H9 (cell line): ENCODE measurements at regions not wholly inside any gene's neighbourhood (a gene's known extent, or its start where the extent isn't known, plus 50 kb on each side); places are given as distances from the start of the nearest gene placed in this dataset.

Source experiments
- DNase-seq: peaks from one replicate; pipeline ENCODE4 v3.0.0-alpha.2; 2017
- H2AFZ ChIP-seq: one replicate; pipeline ENCODE4 v1.6.1; 2013; ENCODE audit warnings: mild to moderate bottlenecking, low read length, control low read depth, moderate library complexity
- H2AK5ac ChIP-seq: 2 replicates; pipeline ENCODE4 v1.6.1; 2013; ENCODE audit warnings: low read length, control low read depth, mixed read lengths; ENCODE audit not compliant: insufficient read length
- H2BK120ac ChIP-seq: one replicate; pipeline ENCODE4 v1.6.1; 2013; ENCODE audit warnings: low read depth, mild to moderate bottlenecking, low read length, control low read depth, inconsistent platforms; ENCODE audit not compliant: poor library complexity, severe bottlenecking
- H2BK12ac ChIP-seq: 2 replicates; pipeline ENCODE4 v1.6.1; 2013; ENCODE audit warnings: low read length, control low read depth, mixed read lengths, low read depth; ENCODE audit not compliant: insufficient read length
- H2BK15ac ChIP-seq: 2 replicates; pipeline ENCODE4 v1.6.1; 2013; ENCODE audit warnings: low read depth, low read length, control low read depth
- H2BK20ac ChIP-seq: one replicate; pipeline ENCODE4 v1.6.1; 2013; ENCODE audit warnings: low read depth, mild to moderate bottlenecking, low read length, control low read depth, inconsistent platforms; ENCODE audit not compliant: poor library complexity, severe bottlenecking
- H2BK5ac ChIP-seq: 2 replicates; pipeline ENCODE4 v1.6.1; 2013; ENCODE audit warnings: low read length, control low read depth, mixed read lengths; ENCODE audit not compliant: insufficient read length
- H3K14ac ChIP-seq: 2 replicates; pipeline ENCODE4 v1.6.1; 2013; ENCODE audit warnings: low read length, control low read depth; ENCODE audit not compliant: insufficient read depth
- H3K18ac ChIP-seq: 2 replicates; pipeline ENCODE4 v1.6.1; 2013; ENCODE audit warnings: low read depth, mild to moderate bottlenecking, mixed read lengths, low read length, control low read depth; ENCODE audit not compliant: insufficient read length
- H3K23ac ChIP-seq: 2 replicates; pipeline ENCODE4 v1.6.1; 2013; ENCODE audit warnings: low read length, control low read depth, mixed read lengths, low read depth; ENCODE audit not compliant: insufficient read length
- H3K23me2 ChIP-seq: 2 replicates; pipeline ENCODE4 v1.6.1; 2013; ENCODE audit warnings: low read depth, mild to moderate bottlenecking, mixed read lengths, low read length, control low read depth; ENCODE audit not compliant: insufficient read length, poor library complexity, severe bottlenecking
- H3K27ac ChIP-seq: 2 replicates; pipeline ENCODE4 v1.5.1; 2013; ENCODE audit warnings: low read length, control low read depth, mixed read lengths, low read depth; ENCODE audit not compliant: insufficient read length
- H3K27me3 ChIP-seq: 2 replicates; pipeline ENCODE4 v1.6.1; 2013; ENCODE audit warnings: low read length, control low read depth, inconsistent platforms; ENCODE audit not compliant: insufficient read depth
- H3K4ac ChIP-seq: 2 replicates; pipeline ENCODE4 v1.6.1; 2013; ENCODE audit warnings: low read depth, mild to moderate bottlenecking, control low read depth, inconsistent platforms, low read length, moderate library complexity
- H3K4me1 ChIP-seq: 2 replicates; pipeline ENCODE4 v1.6.1; 2013; ENCODE audit warnings: low read length, control low read depth, inconsistent platforms; ENCODE audit not compliant: insufficient read depth
- H3K4me2 ChIP-seq: 2 replicates; pipeline ENCODE4 v1.6.1; 2013; ENCODE audit warnings: low read length, control low read depth, mixed read lengths; ENCODE audit not compliant: insufficient read length, insufficient read depth
- H3K56ac ChIP-seq: 2 replicates; pipeline ENCODE4 v1.6.1; 2013; ENCODE audit warnings: low read depth, mild to moderate bottlenecking, mixed read lengths, low read length, control low read depth; ENCODE audit not compliant: insufficient read length
- H3K79me1 ChIP-seq: 2 replicates; pipeline ENCODE4 v1.6.1; 2013; ENCODE audit warnings: low read depth, mild to moderate bottlenecking, moderate library complexity, low read length, control low read depth, inconsistent platforms; ENCODE audit not compliant: insufficient read depth, poor library complexity, severe bottlenecking
- H3K79me2 ChIP-seq: 2 replicates; pipeline ENCODE4 v1.6.1; 2013; ENCODE audit warnings: low read length, control low read depth, inconsistent platforms; ENCODE audit not compliant: insufficient read depth
- H3K9ac ChIP-seq: 2 replicates; pipeline ENCODE4 v1.6.1; 2013; ENCODE audit warnings: low read length, control low read depth, mixed read lengths; ENCODE audit not compliant: insufficient read length; ENCODE audit errors: extremely low read depth
- H3K9me3 ChIP-seq: one replicate; pipeline ENCODE4 v1.6.1; 2013; ENCODE audit warnings: low read depth, low read length, inconsistent platforms; ENCODE audit not compliant: control insufficient read depth
- H3T11ph ChIP-seq: one replicate; pipeline ENCODE4 v1.6.1; 2013; ENCODE audit warnings: mild to moderate bottlenecking, low read length, control low read depth, inconsistent platforms
- H4K20me1 ChIP-seq: one replicate; pipeline ENCODE4 v1.6.1; 2013; ENCODE audit not compliant: control insufficient read depth, insufficient read length, insufficient read depth
- H4K5ac ChIP-seq: 2 replicates; pipeline ENCODE4 v1.6.1; 2013; ENCODE audit warnings: low read depth, mild to moderate bottlenecking, mixed read lengths, low read length, control low read depth; ENCODE audit not compliant: insufficient read length
- H4K8ac ChIP-seq: replicated peaks from 2 replicates; pipeline ENCODE4 v1.6.1; 2013; ENCODE audit warnings: low read length, control low read depth, mixed read lengths, low read depth; ENCODE audit not compliant: insufficient read length
- H4K91ac ChIP-seq: 2 replicates; pipeline ENCODE4 v1.6.1; 2013; ENCODE audit warnings: low read depth, mild to moderate bottlenecking, moderate library complexity, mixed read lengths, low read length, control low read depth; ENCODE audit not compliant: insufficient read length
- H3K27ac Mint-ChIP-seq, 3 experiments: 2 replicates in 2 of 3; 3 replicates in 1 of 3; pipeline ENCODE4 v1.8.0; 2020 to 2021; ENCODE audit warnings: mixed read lengths in 3 of 3, mild to moderate bottlenecking in 1 of 3, moderate library complexity in 1 of 3
- H3K27me3 Mint-ChIP-seq: 2 replicates; pipeline ENCODE4 v1.8.0; 2021; ENCODE audit warnings: low read depth, mild to moderate bottlenecking, moderate library complexity, mixed read lengths
- H3K36me3 Mint-ChIP-seq, 3 experiments: 2 replicates in 2 of 3; 3 replicates in 1 of 3; pipeline ENCODE4 v1.8.0; 2020 to 2021; ENCODE audit warnings: low read depth in 3 of 3, mixed read lengths in 3 of 3; ENCODE audit not compliant: insufficient read depth in 1 of 3
- H3K4me1 Mint-ChIP-seq, 2 experiments: 2 replicates each; pipeline ENCODE4 v1.8.0; 2020; ENCODE audit warnings: mixed read lengths in 2 of 2
- H3K4me3 Mint-ChIP-seq, 2 experiments: 2 replicates in 1 of 2; 3 replicates in 1 of 2; pipeline ENCODE4 v1.8.0; 2020 to 2021; ENCODE audit warnings: mild to moderate bottlenecking in 2 of 2, mixed read lengths in 2 of 2, moderate library complexity in 1 of 2
- H3K9me3 Mint-ChIP-seq, 2 experiments: 2 replicates in 1 of 2; 3 replicates in 1 of 2; pipeline ENCODE4 v1.8.0; 2020; ENCODE audit warnings: mild to moderate bottlenecking in 2 of 2, mixed read lengths in 2 of 2, moderate library complexity in 1 of 2
- WGBS: extraction: QIAGEN DNeasy Blood & Tissue Kit; methylation state at CpG from one replicate; pipeline ENCODE4 v1.1.7; 2013; ENCODE audit warnings: missing lambda C conversion rate, low lambda C conversion rate, mixed read lengths; ENCODE audit not compliant: insufficient read length; ENCODE audit errors: extremely low coverage; 5-methylcytosine and 5-hydroxymethylcytosine counted together
- TF ChIP-seq, protein P1 (sequence below): fragments of 200-600 bp; sonication (generic); conservative IDR thresholded peaks from 3 replicates; pipeline ENCODE4 v1.8.0; 2021; ENCODE audit warnings: antibody characterized with exemption, mild to moderate bottlenecking

DNA sequence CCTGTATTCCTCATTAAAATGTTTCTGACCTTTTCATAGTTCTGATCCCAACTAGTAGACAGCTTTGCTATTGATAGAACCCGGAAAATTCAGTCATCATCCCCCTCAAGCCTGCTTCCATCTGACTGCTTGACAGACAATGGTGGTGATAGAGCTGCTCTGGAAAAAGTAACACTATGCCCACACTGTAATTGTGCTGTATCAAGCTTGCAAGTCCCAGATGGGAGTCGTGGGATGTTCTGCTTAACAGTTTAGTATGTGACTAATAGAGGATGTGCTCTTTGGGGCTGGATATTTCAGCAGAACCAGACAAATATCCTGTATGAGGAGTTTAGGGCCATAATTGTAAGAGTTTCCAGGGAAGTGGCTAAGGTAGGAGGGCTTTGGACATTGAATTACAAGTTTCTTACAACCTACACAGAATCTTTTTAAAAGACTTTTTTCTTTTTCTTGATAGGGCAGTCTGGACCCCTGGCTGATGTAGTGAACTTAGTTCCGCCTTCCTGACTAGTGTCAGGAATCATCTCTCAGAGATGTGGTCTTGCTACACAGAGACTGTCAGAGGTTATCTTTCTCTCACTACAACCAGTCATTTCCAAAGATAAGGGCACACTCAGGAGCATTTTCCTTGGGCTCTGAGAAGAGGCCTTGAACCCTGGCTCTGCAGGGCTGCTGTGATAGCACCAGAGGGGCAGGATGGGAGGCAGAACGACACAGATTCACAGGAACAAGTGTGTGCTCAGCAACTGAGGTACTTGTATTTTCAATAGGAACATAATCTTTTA lies 158.0 kb upstream of the RBMS1 start:
- H3K23me2 ChIP-seq, result no peaks in the 10 kb centered on the region
- H3K27ac ChIP-seq, result no peak overlapping the region
- H3K79me2 ChIP-seq, result no peaks in the 10 kb centered on the region
- no peak overlapping the region; the same call in 1 of the 2 replicates for H2BK15ac ChIP-seq
- H3K27ac Mint-ChIP-seq, result no peak overlapping the region
- no peak overlapping the region for H3K4me3 Mint-ChIP-seq
- no peak overlapping the region for H4K8ac ChIP-seq
- H3K14ac ChIP-seq, result no peak overlapping the region
- H3K56ac ChIP-seq, result no peak overlapping the region
- H3K4me2 ChIP-seq, result no peak overlapping the region
- peaks cover 5% of the 10 kb centered on the region; the same call in 1 of the 2 replicates for H3K4me1 ChIP-seq
- no peaks in the 10 kb centered on the region for H3K36me3 Mint-ChIP-seq
- no peak overlapping the region for H2AK5ac ChIP-seq
- DNase-seq, result no peak
- no peaks in the 10 kb centered on the region for H3K27me3 ChIP-seq
- no peak overlapping the region for H3T11ph ChIP-seq
- no peak overlapping the region for H2BK5ac ChIP-seq
- no peak overlapping the region for H2BK20ac ChIP-seq
- H3K4ac ChIP-seq, result no peak overlapping the region
- H4K91ac ChIP-seq, result no peak overlapping the region
- H3K79me1 ChIP-seq, result no peaks in the 10 kb centered on the region
- H3K4me1 Mint-ChIP-seq, result peaks cover 21 to 28% of the 10 kb centered on the region in 2 experiments
- H3K27me3 Mint-ChIP-seq, result no peaks in the 10 kb centered on the region
- H3K18ac ChIP-seq, result no peak overlapping the region
- TF ChIP-seq, protein P1, sequence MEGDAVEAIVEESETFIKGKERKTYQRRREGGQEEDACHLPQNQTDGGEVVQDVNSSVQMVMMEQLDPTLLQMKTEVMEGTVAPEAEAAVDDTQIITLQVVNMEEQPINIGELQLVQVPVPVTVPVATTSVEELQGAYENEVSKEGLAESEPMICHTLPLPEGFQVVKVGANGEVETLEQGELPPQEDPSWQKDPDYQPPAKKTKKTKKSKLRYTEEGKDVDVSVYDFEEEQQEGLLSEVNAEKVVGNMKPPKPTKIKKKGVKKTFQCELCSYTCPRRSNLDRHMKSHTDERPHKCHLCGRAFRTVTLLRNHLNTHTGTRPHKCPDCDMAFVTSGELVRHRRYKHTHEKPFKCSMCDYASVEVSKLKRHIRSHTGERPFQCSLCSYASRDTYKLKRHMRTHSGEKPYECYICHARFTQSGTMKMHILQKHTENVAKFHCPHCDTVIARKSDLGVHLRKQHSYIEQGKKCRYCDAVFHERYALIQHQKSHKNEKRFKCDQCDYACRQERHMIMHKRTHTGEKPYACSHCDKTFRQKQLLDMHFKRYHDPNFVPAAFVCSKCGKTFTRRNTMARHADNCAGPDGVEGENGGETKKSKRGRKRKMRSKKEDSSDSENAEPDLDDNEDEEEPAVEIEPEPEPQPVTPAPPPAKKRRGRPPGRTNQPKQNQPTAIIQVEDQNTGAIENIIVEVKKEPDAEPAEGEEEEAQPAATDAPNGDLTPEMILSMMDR, result no peak
- H3K9me3 Mint-ChIP-seq, result no peaks in the 10 kb centered on the region
- no CpG with 5 or more reads among the region's 4 CpGs for WGBS
- H2AFZ ChIP-seq, result no peak overlapping the region
- H3K23ac ChIP-seq, result no peak overlapping the region
- H3K9me3 ChIP-seq, result no peaks in the 10 kb centered on the region
- H3K9ac ChIP-seq, result no peak overlapping the region
- H2BK120ac ChIP-seq, result no peak overlapping the region
- H4K5ac ChIP-seq, result no peak overlapping the region
- no peaks in the 10 kb centered on the region for H4K20me1 ChIP-seq
- H2BK12ac ChIP-seq, result no peak overlapping the region
